HCT116 (cell line): ENCODE measurements at regions not wholly inside any gene's neighbourhood (a gene's known extent, or its start where the extent isn't known, plus 50 kb on each side); places are given as distances from the start of the nearest gene placed in this dataset.

Experiments
- ATAC-seq: fragments of 200-7000 bp; cut with Tn5 transposase; 2 replicates; pipeline ENCODE4 v1.9.1; 2020; ENCODE audit warnings: mild to moderate bottlenecking, moderate library complexity
- BruUV-seq: library from RNA; stranded (reverse); fragments of 400-500 nt; replicated peaks from 2 replicates; lab custom pipeline; 2021; lab: Mats Ljungman, UMichigan
- CTCF ChIA-PET: fragments of 300-600 bp; sonication (Branson Sonifier 250); formaldehyde crosslinking; loops from one replicate; lab custom pipeline; 2021; ENCODE audit warnings: antibody characterized with exemption; lab: Charles Lee
- POLR2A ChIA-PET: fragments of 300-600, 350-600 bp; sonication (Branson Sonifier 250); formaldehyde crosslinking; loops from one replicate; lab custom pipeline; 2021; ENCODE audit warnings: antibody characterized with exemption; lab: Charles Lee
- RAD21 ChIA-PET, 2 experiments: fragments of 300-600 bp; sonication (Branson Sonifier 250); formaldehyde crosslinking; loops; one replicate each; lab custom pipeline; 2023; ENCODE audit warnings: low total read pairs in 2 of 2; ENCODE audit not compliant: uncharacterized antibody in 2 of 2, unreplicated experiment in 2 of 2, low non-redundant PET in 1 of 2; lab: Charles Lee
- DNase-seq: peaks from one replicate; pipeline ENCODE4 v3.0.0-alpha.2; 2010; ENCODE audit warnings: low read depth, low spot score
- H2AFZ ChIP-seq: fragments of 200-600 bp; shearing (Covaris generic), sonication (generic); 2 replicates; pipeline ENCODE4 v1.6.1; 2017; ENCODE audit warnings: low read depth, mixed run types, mixed read lengths, antibody characterized with exemption, low read length; ENCODE audit not compliant: poor library complexity, severe bottlenecking
- H3K27ac ChIP-seq: 2 replicates; pipeline ENCODE4 v1.5.1; 2012; ENCODE audit warnings: low read depth, low read length
- H3K27me3 ChIP-seq: fragments of 200-600 bp; sonication (generic); 2 replicates; pipeline ENCODE4 v1.6.1; 2016; ENCODE audit warnings: mixed run types, low read length, mixed read lengths; ENCODE audit not compliant: insufficient read depth
- H3K36me3 ChIP-seq, 2 experiments: fragments of 200-500 bp in 1 of 2; fragments of 200-600 bp in 1 of 2; sonication (Bioruptor generic) in 1 of 2; sonication (generic) in 1 of 2; 2 replicates each; pipeline versions ENCODE4 v1.5.1 to v1.6.1; 2014 to 2016; ENCODE audit warnings: low read length in 2 of 2, inconsistent platforms in 1 of 2, mixed read lengths in 1 of 2, mixed run types in 1 of 2; ENCODE audit not compliant: insufficient read depth in 2 of 2, control insufficient read depth in 1 of 2
- H3K4me1 ChIP-seq, 2 experiments: fragments of 200-600 bp in 1 of 2; sonication (generic) in 1 of 2; 2 replicates each; pipeline versions ENCODE4 v1.5.1 to v1.6.1; 2012 to 2017; ENCODE audit warnings: low read length in 2 of 2, inconsistent platforms in 1 of 2, mild to moderate bottlenecking in 1 of 2, mixed read lengths in 1 of 2, mixed run types in 1 of 2, moderate library complexity in 1 of 2; ENCODE audit not compliant: insufficient read depth in 2 of 2, control insufficient read depth in 1 of 2
- H3K4me2 ChIP-seq: fragments of 200-600 bp; sonication (generic); 2 replicates; pipeline ENCODE4 v1.6.1; 2017; ENCODE audit warnings: mixed run types, low read length, mixed read lengths
- H3K4me3 ChIP-seq, 2 experiments: fragments of 200-600 bp in 1 of 2; sonication (generic) in 1 of 2; replicated peaks in 1 of 2; 2 replicates each; pipeline ENCODE4 v1.5.1; 2011 to 2016; ENCODE audit warnings: low read length in 2 of 2, control low read depth in 1 of 2, low read depth in 1 of 2, mild to moderate bottlenecking in 1 of 2, mixed read lengths in 1 of 2, mixed run types in 1 of 2
- H3K79me2 ChIP-seq: fragments of 200-600 bp; sonication (generic); 2 replicates; pipeline ENCODE4 v1.6.1; 2017; ENCODE audit warnings: mild to moderate bottlenecking, mixed run types, low read length, moderate library complexity, mixed read lengths; ENCODE audit not compliant: insufficient read depth
- H3K9ac ChIP-seq: fragments of 200-600 bp; sonication (generic); 2 replicates; pipeline ENCODE4 v1.6.1; 2016; ENCODE audit warnings: low read length, mixed read lengths
- H3K9me2 ChIP-seq: fragments of 200-600 bp; sonication (generic), shearing (Covaris generic); 2 replicates; pipeline ENCODE4 v1.6.1; 2017; ENCODE audit warnings: mixed run types, mild to moderate bottlenecking, moderate library complexity; ENCODE audit not compliant: insufficient read depth
- H3K9me3 ChIP-seq, 2 experiments: fragments of 200-500 bp in 1 of 2; fragments of 200-600 bp in 1 of 2; sonication (Bioruptor generic) in 1 of 2; sonication (generic) in 1 of 2; 2 replicates each; pipeline ENCODE4 v1.6.1; 2014 to 2017; ENCODE audit warnings: low read length in 2 of 2, mixed read lengths in 2 of 2, inconsistent platforms in 1 of 2, low read depth in 1 of 2, mild to moderate bottlenecking in 1 of 2, mixed run types in 1 of 2, moderate library complexity in 1 of 2; ENCODE audit not compliant: control insufficient read depth in 1 of 2, insufficient read depth in 1 of 2
- H4K20me1 ChIP-seq: fragments of 200-600 bp; sonication (generic), shearing (Covaris generic); 2 replicates; pipeline ENCODE4 v1.6.1; 2017; ENCODE audit warnings: mixed run types, mild to moderate bottlenecking, moderate library complexity; ENCODE audit not compliant: insufficient read depth
- CBX3 ChIP-seq: IDR thresholded peaks from 2 replicates; pipeline ENCODE4 v1.6.1; 2012; ENCODE audit warnings: low read depth
- CEBPB ChIP-seq: IDR thresholded peaks from 2 replicates; pipeline ENCODE4 v1.6.1; 2012; ENCODE audit warnings: low read depth
- ELF1 ChIP-seq: IDR thresholded peaks from 2 replicates; pipeline ENCODE4 v1.6.1; 2012; ENCODE audit warnings: low read depth, borderline replicate concordance
- EZH2phosphoT487 ChIP-seq: fragments of 200-600 bp; IDR thresholded peaks from 2 replicates; pipeline ENCODE4 v1.6.1; 2018; ENCODE audit warnings: antibody characterized with exemption, borderline replicate concordance
- FOSL1 ChIP-seq: IDR thresholded peaks from 2 replicates; pipeline ENCODE4 v1.6.1; 2012; ENCODE audit warnings: low read depth
- POLR2A ChIP-seq: IDR thresholded peaks from 2 replicates; pipeline ENCODE4 v1.7.0; 2011; ENCODE audit warnings: borderline replicate concordance; ENCODE audit not compliant: insufficient read depth, insufficient read length; ENCODE audit errors: extremely low read depth
- POLR2AphosphoS5 ChIP-seq: IDR thresholded peaks from 2 replicates; pipeline ENCODE4 v1.6.1; 2011; ENCODE audit warnings: mild to moderate bottlenecking, low read depth, low read length, moderate library complexity
- SIN3A ChIP-seq: IDR thresholded peaks from 2 replicates; pipeline ENCODE4 v1.6.1; 2012; ENCODE audit warnings: low read depth
- TCF7L2 ChIP-seq: IDR thresholded peaks from 2 replicates; pipeline ENCODE4 v1.7.0; 2011; ENCODE audit warnings: borderline replicate concordance, inconsistent platforms; ENCODE audit not compliant: insufficient read depth, insufficient read length; ENCODE audit errors: extremely low read depth
- YY1 ChIP-seq: IDR thresholded peaks from 2 replicates; pipeline ENCODE4 v1.6.1; 2011; ENCODE audit warnings: low read length, low read depth, moderate library complexity, mild to moderate bottlenecking; ENCODE audit not compliant: insufficient replicate concordance; ENCODE audit errors: extremely low read depth
- intact Hi-C: fragments of 100-400 bp; cut with micrococcal nuclease; formaldehyde crosslinking; loops from 2 replicates; pipeline ENCODE4 v1.10.0; 2022
- TF ChIP-seq, protein P1 (sequence below): IDR thresholded peaks from 2 replicates; pipeline ENCODE4 v1.6.1; 2011; ENCODE audit warnings: mild to moderate bottlenecking, low read length, moderate library complexity; ENCODE audit not compliant: insufficient replicate concordance; ENCODE audit errors: extremely low read depth
- TF ChIP-seq, protein P2 (sequence below): IDR thresholded peaks from 2 replicates; pipeline ENCODE4 v1.6.1; 2012; ENCODE audit warnings: low read depth

DNA sequence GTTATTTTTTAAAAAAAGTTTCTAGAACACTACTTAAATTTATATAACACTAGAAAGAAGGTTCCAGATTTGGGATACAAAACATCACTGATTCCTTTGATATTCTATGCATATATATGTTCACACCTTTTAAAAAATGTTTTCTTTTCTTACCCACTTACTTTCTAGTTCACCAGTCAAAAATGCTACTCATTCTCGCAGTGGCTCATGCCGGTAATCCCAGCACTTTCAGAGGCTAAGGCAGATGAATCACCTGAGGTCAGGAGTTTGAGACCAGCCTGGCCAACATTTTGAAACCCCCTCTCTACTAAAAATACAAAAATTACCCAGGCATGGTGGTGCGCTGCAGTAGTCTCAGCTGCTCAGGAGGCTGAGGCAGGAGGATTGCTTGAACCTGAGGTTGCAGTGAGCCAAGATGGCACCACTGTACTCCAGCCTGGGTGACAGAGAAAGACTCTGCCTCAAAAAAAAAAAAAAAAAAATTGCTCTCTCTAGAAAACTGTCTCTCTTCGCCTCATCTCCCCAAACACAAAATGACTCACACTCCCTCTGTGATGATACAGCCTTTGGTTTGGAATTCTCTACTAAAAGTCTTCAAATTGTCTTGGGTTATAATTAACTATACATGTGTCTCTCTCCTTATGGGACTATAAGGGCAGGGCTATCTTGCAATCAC lies 52.6 kb upstream of the TGFBR2 start (continued):
- TF ChIP-seq TCF7L2, result no peak
- no peak for TF ChIP-seq ELF1
- TF ChIP-seq POLR2AphosphoS5, result no peak
- no peak for TF ChIP-seq YY1
- TF ChIP-seq EZH2phosphoT487, result no peak

DNA sequence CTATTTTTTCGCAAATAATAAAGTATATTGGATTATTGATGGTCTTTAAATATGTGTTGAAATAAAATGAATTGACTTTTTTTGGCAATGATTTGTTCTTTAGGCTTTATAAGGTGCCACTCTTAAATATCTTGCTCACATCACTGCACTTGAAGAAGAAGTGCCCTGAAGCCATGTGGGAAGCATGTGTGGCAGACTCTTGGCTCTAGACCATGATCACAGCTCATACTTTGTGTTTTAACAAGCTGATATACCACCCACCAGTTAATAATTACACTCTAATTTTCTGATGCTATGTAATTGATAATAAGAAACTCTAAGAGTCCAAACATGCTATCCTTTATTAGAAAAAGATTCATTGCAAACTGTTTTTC lies 52.1 kb upstream of the TGFBR2 start:
- Histone ChIP-seq H3K4me1 (no peaks in the 10 kb centered on the region), H3K79me2 (no peaks in the 10 kb centered on the region), H2AFZ (peak overlapping the region; percentile 57), H3K36me3 (no peaks in the 10 kb centered on the region), H4K20me1 (no peaks in the 10 kb centered on the region), H3K4me2 (no peak overlapping the region), H3K9me2 (no peaks in the 10 kb centered on the region), H3K4me3 (no peak overlapping the region), H3K27me3 (no peaks in the 10 kb centered on the region), H3K27ac (no peak overlapping the region), H3K9ac (no peak overlapping the region), H3K9me3 (no peaks in the 10 kb centered on the region)
- ChIA-PET CTCF (no interaction called here), POLR2A (no interaction called here), RAD21 (no interaction called here)
- intact Hi-C loops, result no loop called here
- no TSS peak for BruUV-seq
- ATAC-seq (no peak), DNase-seq (no peak)
- TF ChIP-seq, protein P1, sequence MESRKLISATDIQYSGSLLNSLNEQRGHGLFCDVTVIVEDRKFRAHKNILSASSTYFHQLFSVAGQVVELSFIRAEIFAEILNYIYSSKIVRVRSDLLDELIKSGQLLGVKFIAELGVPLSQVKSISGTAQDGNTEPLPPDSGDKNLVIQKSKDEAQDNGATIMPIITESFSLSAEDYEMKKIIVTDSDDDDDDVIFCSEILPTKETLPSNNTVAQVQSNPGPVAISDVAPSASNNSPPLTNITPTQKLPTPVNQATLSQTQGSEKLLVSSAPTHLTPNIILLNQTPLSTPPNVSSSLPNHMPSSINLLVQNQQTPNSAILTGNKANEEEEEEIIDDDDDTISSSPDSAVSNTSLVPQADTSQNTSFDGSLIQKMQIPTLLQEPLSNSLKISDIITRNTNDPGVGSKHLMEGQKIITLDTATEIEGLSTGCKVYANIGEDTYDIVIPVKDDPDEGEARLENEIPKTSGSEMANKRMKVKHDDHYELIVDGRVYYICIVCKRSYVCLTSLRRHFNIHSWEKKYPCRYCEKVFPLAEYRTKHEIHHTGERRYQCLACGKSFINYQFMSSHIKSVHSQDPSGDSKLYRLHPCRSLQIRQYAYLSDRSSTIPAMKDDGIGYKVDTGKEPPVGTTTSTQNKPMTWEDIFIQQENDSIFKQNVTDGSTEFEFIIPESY, result no peak
- TF ChIP-seq, protein P2, sequence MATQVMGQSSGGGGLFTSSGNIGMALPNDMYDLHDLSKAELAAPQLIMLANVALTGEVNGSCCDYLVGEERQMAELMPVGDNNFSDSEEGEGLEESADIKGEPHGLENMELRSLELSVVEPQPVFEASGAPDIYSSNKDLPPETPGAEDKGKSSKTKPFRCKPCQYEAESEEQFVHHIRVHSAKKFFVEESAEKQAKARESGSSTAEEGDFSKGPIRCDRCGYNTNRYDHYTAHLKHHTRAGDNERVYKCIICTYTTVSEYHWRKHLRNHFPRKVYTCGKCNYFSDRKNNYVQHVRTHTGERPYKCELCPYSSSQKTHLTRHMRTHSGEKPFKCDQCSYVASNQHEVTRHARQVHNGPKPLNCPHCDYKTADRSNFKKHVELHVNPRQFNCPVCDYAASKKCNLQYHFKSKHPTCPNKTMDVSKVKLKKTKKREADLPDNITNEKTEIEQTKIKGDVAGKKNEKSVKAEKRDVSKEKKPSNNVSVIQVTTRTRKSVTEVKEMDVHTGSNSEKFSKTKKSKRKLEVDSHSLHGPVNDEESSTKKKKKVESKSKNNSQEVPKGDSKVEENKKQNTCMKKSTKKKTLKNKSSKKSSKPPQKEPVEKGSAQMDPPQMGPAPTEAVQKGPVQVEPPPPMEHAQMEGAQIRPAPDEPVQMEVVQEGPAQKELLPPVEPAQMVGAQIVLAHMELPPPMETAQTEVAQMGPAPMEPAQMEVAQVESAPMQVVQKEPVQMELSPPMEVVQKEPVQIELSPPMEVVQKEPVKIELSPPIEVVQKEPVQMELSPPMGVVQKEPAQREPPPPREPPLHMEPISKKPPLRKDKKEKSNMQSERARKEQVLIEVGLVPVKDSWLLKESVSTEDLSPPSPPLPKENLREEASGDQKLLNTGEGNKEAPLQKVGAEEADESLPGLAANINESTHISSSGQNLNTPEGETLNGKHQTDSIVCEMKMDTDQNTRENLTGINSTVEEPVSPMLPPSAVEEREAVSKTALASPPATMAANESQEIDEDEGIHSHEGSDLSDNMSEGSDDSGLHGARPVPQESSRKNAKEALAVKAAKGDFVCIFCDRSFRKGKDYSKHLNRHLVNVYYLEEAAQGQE, result no peak
- TF ChIP-seq FOSL1 (no peak), SIN3A (no peak), EZH2phosphoT487 (no peak), TCF7L2 (no peak), YY1 (no peak), CBX3 (no peak), CEBPB (no peak), POLR2A (no peak), POLR2AphosphoS5 (no peak)
